HepG2 (cell line): ENCODE measurements at regions not wholly inside any gene's neighbourhood (a gene's known extent, or its start where the extent isn't known, plus 50 kb on each side); places are given as distances from the start of the nearest gene placed in this dataset.

Experiments
- ATAC-seq: fragments of 200-7000 bp; cut with Tn5 transposase; 3 replicates; pipeline ENCODE4 v1.9.1; 2020; ENCODE audit warnings: mild to moderate bottlenecking, moderate library complexity
- BruUV-seq: library from RNA; stranded (reverse); fragments of 400-500 nt; replicated peaks from 2 replicates; lab custom pipeline; 2021; lab: Mats Ljungman, UMichigan
- CTCF ChIA-PET: fragments of 300-600 bp; formaldehyde crosslinking; extraction: SDS; loops from one replicate; lab custom pipeline; 2021; ENCODE audit warnings: low total read pairs, inconsistent platforms, low intra/inter-chr PET ratio; lab: Yijun Ruan, JAX
- POLR2A ChIA-PET: fragments of 350-600 bp; sonication (Branson Sonifier 250); formaldehyde crosslinking; loops from one replicate; lab custom pipeline; 2020; ENCODE audit warnings: antibody characterized with exemption, inconsistent platforms; lab: Yijun Ruan, JAX
- DNase-seq: peaks from one replicate; pipeline ENCODE4 v3.0.0-alpha.2; 2015; ENCODE audit warnings: low spot score
- FAIRE-seq: peaks from 3 replicates; lab custom pipeline; 2011; peaks lifted over from hg19 to GRCh38; lab: Jason Lieb, UNC
- H2AFZ ChIP-seq: one replicate; pipeline ENCODE4 v1.6.1; 2011; ENCODE audit warnings: low read length, inconsistent platforms
- H3K27ac ChIP-seq: fragments of 300-600 bp; 3 replicates; pipeline ENCODE4 v1.8.0; 2011; ENCODE audit warnings: mixed run types, mild to moderate bottlenecking, mixed read lengths, low read length, inconsistent platforms; ENCODE audit not compliant: insufficient read depth; ENCODE audit errors: extremely low read length
- H3K27me3 ChIP-seq, 2 experiments: fragments of 200-600 bp in 1 of 2; 2 replicates in 1 of 2; 3 replicates in 1 of 2; pipeline versions ENCODE4 v1.6.0 to v1.8.0; 2011; ENCODE audit warnings: low read length in 2 of 2, mild to moderate bottlenecking in 2 of 2, moderate library complexity in 2 of 2, inconsistent platforms in 1 of 2; ENCODE audit not compliant: insufficient read depth in 2 of 2, control insufficient read depth in 1 of 2
- H3K36me3 ChIP-seq, 2 experiments: fragments of 200-600 bp in 1 of 2; replicated peaks in 1 of 2; 2 replicates in 1 of 2; 3 replicates in 1 of 2; pipeline versions ENCODE4 v1.5.1 to v1.8.0; 2011; ENCODE audit warnings: low read length in 2 of 2, inconsistent platforms in 1 of 2; ENCODE audit not compliant: insufficient read depth in 2 of 2, control insufficient read depth in 1 of 2
- H3K4me1 ChIP-seq: 2 replicates; pipeline ENCODE4 v1.5.1; 2012; ENCODE audit warnings: low read length, inconsistent platforms; ENCODE audit not compliant: insufficient read depth
- H3K4me2 ChIP-seq: 2 replicates; pipeline ENCODE4 v1.6.0; 2011; ENCODE audit warnings: low read depth, low read length, inconsistent platforms
- H3K4me3 ChIP-seq, 3 experiments: fragments of 200-600 bp in 1 of 3; sonication (generic), shearing (Covaris generic) in 1 of 3; replicated peaks in 1 of 3; 2 replicates each; pipeline ENCODE4 v1.5.1; 2011 to 2016; ENCODE audit warnings: low read length in 3 of 3, inconsistent platforms in 2 of 3, low read depth in 2 of 3, mild to moderate bottlenecking in 2 of 3, control low read depth in 1 of 3, mixed read lengths in 1 of 3; ENCODE audit not compliant: insufficient read depth in 1 of 3
- H3K79me2 ChIP-seq: one replicate; pipeline ENCODE4 v1.6.1; 2011; ENCODE audit warnings: low read length, inconsistent platforms; ENCODE audit not compliant: insufficient read depth
- H3K9ac ChIP-seq: 2 replicates; pipeline ENCODE4 v1.6.0; 2011; ENCODE audit warnings: mild to moderate bottlenecking, low read depth, low read length, inconsistent platforms; ENCODE audit not compliant: insufficient read depth
- H3K9me3 ChIP-seq: 2 replicates; pipeline ENCODE4 v1.5.1; 2012; ENCODE audit warnings: mild to moderate bottlenecking, low read length
- H4K20me1 ChIP-seq: 2 replicates; pipeline ENCODE4 v1.6.0; 2011; ENCODE audit warnings: inconsistent platforms, mild to moderate bottlenecking, low read length, moderate library complexity; ENCODE audit not compliant: insufficient read depth
- ONECUT2 ChIP-seq: sonication (generic); formaldehyde crosslinking; IDR thresholded peaks from 2 replicates; pipeline ENCODE4 v1.4.0; 2020; ENCODE audit warnings: missing genetic modification reagents
- RFX5 ChIP-seq: IDR thresholded peaks from 2 replicates; pipeline ENCODE4 v1.6.1; 2011; ENCODE audit warnings: low read depth, low read length, improper control_type of control experiment
- SKI ChIP-seq: fragments of 450-650 bp; IDR thresholded peaks from one replicate; pipeline ENCODE4 v1.6.1; 2018; ENCODE audit warnings: mild to moderate bottlenecking; ENCODE audit not compliant: partially characterized antibody
- TBX2 ChIP-seq: sonication (generic); formaldehyde crosslinking; IDR thresholded peaks from 2 replicates; pipeline ENCODE4 v1.5.0; 2020; ENCODE audit warnings: missing genetic modification reagents, mild to moderate bottlenecking, borderline replicate concordance
- TEAD2 ChIP-seq: sonication (generic); formaldehyde crosslinking; IDR thresholded peaks from 2 replicates; pipeline ENCODE4 v1.9.0; 2021; ENCODE audit warnings: missing genetic modification reagents
- ZNF264 ChIP-seq: sonication (generic); formaldehyde crosslinking; IDR thresholded peaks from 2 replicates; pipeline ENCODE4 v1.4.0; 2020; ENCODE audit warnings: missing genetic modification reagents
- ZNF292 ChIP-seq: sonication (generic); formaldehyde crosslinking; IDR thresholded peaks from 2 replicates; pipeline ENCODE4 v1.8.1; 2022; ENCODE audit warnings: mild to moderate bottlenecking, low read depth, missing genetic modification reagents, borderline replicate concordance
- ZNF3 ChIP-seq: IDR thresholded peaks from 2 replicates; pipeline ENCODE4 v1.7.0; 2017; ENCODE audit warnings: inconsistent platforms
- ZNF496 ChIP-seq: sonication (generic); formaldehyde crosslinking; IDR thresholded peaks from 2 replicates; pipeline ENCODE4 v1.8.1; 2023; ENCODE audit warnings: mild to moderate bottlenecking, moderate library complexity, missing genetic modification reagents; ENCODE audit not compliant: insufficient replicate concordance
- ZNF570 ChIP-seq: sonication (generic); formaldehyde crosslinking; IDR thresholded peaks from 2 replicates; pipeline ENCODE4 v1.4.0; 2020; ENCODE audit warnings: mild to moderate bottlenecking, missing genetic modification reagents, borderline replicate concordance
- ZNF615 ChIP-seq: sonication (generic); formaldehyde crosslinking; IDR thresholded peaks from 2 replicates; pipeline ENCODE4 v1.5.0; 2020; ENCODE audit warnings: mild to moderate bottlenecking, missing genetic modification reagents, borderline replicate concordance
- WGBS: methylation state at CpG from one replicate; pipeline ENCODE4 v1.1.6; 2017; ENCODE audit warnings: low lambda C conversion rate; 5-methylcytosine and 5-hydroxymethylcytosine counted together
- in situ Hi-C: cut with HindIII; loops from 2 replicates; pipeline ENCODE4 v1.10.0; 2017; ENCODE audit warnings: low pct_unique_long_range_greater_than_20kb; ENCODE audit not compliant: extremely low pct_ligation_motif_present
- intact Hi-C: fragments of 100-400 bp; cut with micrococcal nuclease; formaldehyde crosslinking; loops from one replicate; pipeline ENCODE4 v1.10.0; 2022; ENCODE audit not compliant: unreplicated experiment
- TF ChIP-seq, protein P1 (sequence below): sonication (generic); formaldehyde crosslinking; IDR thresholded peaks from 2 replicates; pipeline ENCODE4 v1.4.0; 2020; ENCODE audit warnings: missing genetic modification reagents, borderline replicate concordance

DNA sequence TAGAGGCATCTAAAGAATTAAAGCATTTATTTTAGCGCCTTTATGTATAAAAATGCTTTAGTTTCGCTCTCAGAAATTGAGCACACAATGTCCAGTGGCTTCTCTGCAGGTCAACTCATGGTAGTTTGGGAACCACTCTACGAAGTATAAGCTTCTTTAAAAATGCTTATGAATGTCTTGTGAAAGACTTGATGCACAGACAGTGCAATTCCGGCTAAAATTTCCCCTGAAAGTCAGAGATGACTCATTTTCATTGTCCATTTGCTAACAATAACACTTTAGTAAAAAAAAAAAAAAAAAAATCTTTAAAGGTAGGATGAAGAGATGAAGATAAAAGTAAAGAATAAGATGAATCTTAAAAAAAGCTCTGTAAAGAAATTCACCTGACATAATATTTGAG lies 117.2 kb downstream of the PDHA2 start:
- CTCF ChIA-PET: no interaction called here
- DNase-seq (no peak), ATAC-seq (no peak), FAIRE-seq (no peak)
- POLR2A ChIA-PET: no interaction called here
- H3K36me3 ChIP-seq: no peaks in the 10 kb centered on the region
- TF ChIP-seq TEAD2 (CRISPR knock-in tag) (no peak), ZNF570 (no peak), ZNF496 (CRISPR knock-in tag) (no peak), ONECUT2 (CRISPR knock-in tag) (no peak), TBX2 (CRISPR knock-in tag) (no peak), ZNF292 (CRISPR knock-in tag) (no peak), RFX5 (no peak), ZNF3 (CRISPR knock-in tag) (no peak), SKI (no peak), ZNF615 (no peak), ZNF264 (no peak)
- TF ChIP-seq, protein P1, sequence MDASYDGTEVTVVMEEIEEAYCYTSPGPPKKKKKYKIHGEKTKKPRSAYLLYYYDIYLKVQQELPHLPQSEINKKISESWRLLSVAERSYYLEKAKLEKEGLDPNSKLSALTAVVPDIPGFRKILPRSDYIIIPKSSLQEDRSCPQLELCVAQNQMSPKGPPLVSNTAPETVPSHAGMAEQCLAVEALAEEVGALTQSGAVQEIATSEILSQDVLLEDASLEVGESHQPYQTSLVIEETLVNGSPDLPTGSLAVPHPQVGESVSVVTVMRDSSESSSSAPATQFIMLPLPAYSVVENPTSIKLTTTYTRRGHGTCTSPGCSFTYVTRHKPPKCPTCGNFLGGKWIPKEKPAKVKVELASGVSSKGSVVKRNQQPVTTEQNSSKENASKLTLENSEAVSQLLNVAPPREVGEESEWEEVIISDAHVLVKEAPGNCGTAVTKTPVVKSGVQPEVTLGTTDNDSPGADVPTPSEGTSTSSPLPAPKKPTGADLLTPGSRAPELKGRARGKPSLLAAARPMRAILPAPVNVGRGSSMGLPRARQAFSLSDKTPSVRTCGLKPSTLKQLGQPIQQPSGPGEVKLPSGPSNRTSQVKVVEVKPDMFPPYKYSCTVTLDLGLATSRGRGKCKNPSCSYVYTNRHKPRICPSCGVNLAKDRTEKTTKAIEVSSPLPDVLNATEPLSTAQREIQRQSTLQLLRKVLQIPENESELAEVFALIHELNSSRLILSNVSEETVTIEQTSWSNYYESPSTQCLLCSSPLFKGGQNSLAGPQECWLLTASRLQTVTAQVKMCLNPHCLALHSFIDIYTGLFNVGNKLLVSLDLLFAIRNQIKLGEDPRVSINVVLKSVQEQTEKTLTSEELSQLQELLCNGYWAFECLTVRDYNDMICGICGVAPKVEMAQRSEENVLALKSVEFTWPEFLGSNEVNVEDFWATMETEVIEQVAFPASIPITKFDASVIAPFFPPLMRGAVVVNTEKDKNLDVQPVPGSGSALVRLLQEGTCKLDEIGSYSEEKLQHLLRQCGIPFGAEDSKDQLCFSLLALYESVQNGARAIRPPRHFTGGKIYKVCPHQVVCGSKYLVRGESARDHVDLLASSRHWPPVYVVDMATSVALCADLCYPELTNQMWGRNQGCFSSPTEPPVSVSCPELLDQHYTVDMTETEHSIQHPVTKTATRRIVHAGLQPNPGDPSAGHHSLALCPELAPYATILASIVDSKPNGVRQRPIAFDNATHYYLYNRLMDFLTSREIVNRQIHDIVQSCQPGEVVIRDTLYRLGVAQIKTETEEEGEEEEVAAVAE (CRISPR knock-in tag): no peak
- no peaks in the 10 kb centered on the region for H3K79me2 ChIP-seq
- no peak overlapping the region for H3K9ac ChIP-seq
- no peaks in the 10 kb centered on the region for H3K27me3 ChIP-seq
- under 1% methylated on average over 4 of the region's 4 CpGs for WGBS
- H2AFZ ChIP-seq: no peak overlapping the region
- no peaks in the 10 kb centered on the region for H4K20me1 ChIP-seq
- H3K9me3 ChIP-seq: peaks cover 35% of the 10 kb centered on the region
- in situ Hi-C loops: no loop called here
- BruUV-seq: no TSS peak
- intact Hi-C loops: no loop called here
- H3K4me2 ChIP-seq: no peak overlapping the region
- no peak overlapping the region for H3K4me3 ChIP-seq
- no peaks in the 10 kb centered on the region for H3K4me1 ChIP-seq
- H3K27ac ChIP-seq: no peak overlapping the region
